ENCODE measurements at regions not wholly inside any gene's neighbourhood (a gene's known extent, or its start where the extent isn't known, plus 50 kb on each side); places are given as distances from the start of the nearest gene placed in this dataset.

DNA sequence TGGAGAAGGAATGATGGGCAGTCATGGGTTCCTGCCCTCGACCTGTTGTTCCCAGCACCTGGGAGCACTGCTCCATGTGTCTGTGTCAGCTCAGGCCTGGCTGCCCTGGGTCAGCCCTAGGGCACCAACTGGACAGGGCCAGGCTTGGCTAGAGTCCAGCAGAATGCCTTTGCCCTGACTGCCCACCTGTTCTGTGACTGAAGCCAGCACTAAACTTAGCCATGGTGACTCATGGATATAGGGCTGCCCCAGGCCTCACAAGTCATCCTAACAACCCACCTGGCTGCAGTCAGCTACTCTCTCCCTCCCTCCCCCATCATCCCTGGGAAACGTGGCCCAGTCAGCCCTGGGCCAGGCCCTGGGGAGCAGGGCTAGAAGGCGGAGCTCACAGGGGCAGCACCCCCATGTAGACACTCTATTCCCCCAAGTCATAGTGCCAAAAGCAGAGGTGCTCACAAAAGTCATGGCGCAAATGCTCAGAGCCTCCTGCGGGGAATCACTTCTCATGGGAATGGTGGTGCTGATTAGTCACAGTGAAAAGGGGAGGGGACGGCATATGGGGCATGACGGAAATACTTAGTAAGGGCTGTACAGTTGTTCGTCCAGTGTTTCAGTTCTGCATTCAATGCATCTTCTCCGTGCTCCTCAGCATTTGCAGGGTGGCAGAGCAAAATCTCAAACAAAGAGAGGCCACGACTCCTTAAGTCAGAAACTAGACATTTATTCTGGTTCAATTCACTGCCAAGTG is 52.0 kb upstream of the NTF3 start:
- Histone ChIP-seq H4K20me1 (ENCODE audit: insufficient read depth, low read length) (no peaks in the 10 kb centered on the region), H3K9me3 (ENCODE audit: low read depth, low read length) (no peaks in the 10 kb centered on the region), H3K27me3 (ENCODE audit: insufficient read depth, low read length) (no peaks in the 10 kb centered on the region), H2AFZ (ENCODE audit: low read length) (no peak overlapping the region), H3K36me3 (ENCODE audit: insufficient read depth, low read length) (no peaks in the 10 kb centered on the region), H3K27ac (ENCODE audit: low read depth, low read length) (no peak overlapping the region), H3K4me2 (ENCODE audit: insufficient read depth, low read length) (no peak overlapping the region), H3K4me3 (ENCODE audit: insufficient read depth, low read length) (no peak overlapping the region), H3K79me2 (ENCODE audit: insufficient read depth, low read length) (no peaks in the 10 kb centered on the region), H3K4me1 (ENCODE audit: insufficient read depth, low read length) (no peaks in the 10 kb centered on the region)
- no peak for TF ChIP-seq CTCF (IDR thresholded peaks at IDR 0.05; ENCODE audit: extremely low read depth, low read depth, low read length)
- DNase-seq (ENCODE audit: insufficient read length, low spot score, missing footprints) = no peak

Data from osteoblast (primary cell).